B cell (primary cell): ENCODE measurements at regions not wholly inside any gene's neighbourhood (a gene's known extent, or its start where the extent isn't known, plus 50 kb on each side); places are given as distances from the start of the nearest gene placed in this dataset.

Experiments
- CTCF ChIP-seq: fragments of 200-600 bp; IDR thresholded peaks from one replicate; pipeline ENCODE4 v1.8.0; 2022; ENCODE audit warnings: antibody characterized with exemption, mild to moderate bottlenecking
- EZH2 ChIP-seq: IDR thresholded peaks from 2 replicates; pipeline ENCODE4 v1.6.1; 2012; ENCODE audit warnings: borderline replicate concordance, low read depth, mild to moderate bottlenecking, moderate library complexity, low read length; ENCODE audit not compliant: insufficient read depth, poor library complexity, severe bottlenecking

GRCh38 chr12:67543021-67543770, 105.3 kb upstream of the DYRK2 start:
- TF ChIP-seq CTCF, result no peak
- no peak for TF ChIP-seq EZH2
